HG03520 (cell line): ENCODE measurements at regions not wholly inside any gene's neighbourhood (a gene's known extent, or its start where the extent isn't known, plus 50 kb on each side); places are given as distances from the start of the nearest gene placed in this dataset.

Source experiments
- ATAC-seq: cut with Tn5 transposase; IDR thresholded peaks from one replicate; pipeline ENCODE4 v1.9.1; 2021; ENCODE audit warnings: mild to moderate bottlenecking, moderate library complexity; ENCODE audit not compliant: unreplicated experiment

DNA sequence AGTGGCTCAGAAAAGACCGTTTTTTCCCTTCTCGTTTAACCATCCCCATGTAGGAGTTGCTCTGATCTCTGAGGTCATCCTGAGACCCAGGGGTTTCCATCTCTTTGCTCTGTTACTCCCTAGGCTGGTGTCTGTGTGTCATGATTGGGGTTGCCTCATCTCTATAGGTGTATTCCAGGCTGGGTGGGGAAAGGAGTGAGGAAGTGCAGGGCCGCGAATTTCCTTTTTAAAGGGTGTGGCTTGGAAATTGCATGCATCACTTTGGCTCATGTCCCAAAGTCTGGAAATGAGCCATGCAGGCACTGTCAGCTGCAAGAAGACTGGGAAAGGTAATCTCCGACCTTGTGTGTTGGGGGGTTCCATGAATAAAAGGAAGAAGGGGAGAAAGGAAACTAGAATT, 201.9 kb downstream of the AACS start:
- no peak for ATAC-seq

DNA sequence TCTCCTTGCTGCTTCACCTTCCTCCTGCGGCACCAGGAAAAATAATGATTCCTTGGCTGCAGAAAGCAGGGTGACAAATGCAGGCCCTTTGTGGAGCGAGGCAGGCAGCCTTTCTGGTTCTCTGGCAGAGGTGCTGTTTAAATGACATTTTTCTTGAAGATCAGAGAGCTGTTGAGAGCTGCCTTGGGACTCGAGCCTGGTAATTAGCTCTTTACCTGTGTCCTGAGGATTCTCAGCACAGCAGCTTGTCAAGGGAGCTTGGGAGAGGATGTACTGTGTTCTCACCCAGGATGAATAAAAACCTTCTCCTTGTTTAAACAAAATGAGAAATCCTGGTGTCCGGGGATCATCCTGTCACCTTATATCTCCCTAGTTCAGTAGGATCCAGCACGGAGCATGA, 204.0 kb downstream of the AACS start:
- no peak for ATAC-seq

DNA sequence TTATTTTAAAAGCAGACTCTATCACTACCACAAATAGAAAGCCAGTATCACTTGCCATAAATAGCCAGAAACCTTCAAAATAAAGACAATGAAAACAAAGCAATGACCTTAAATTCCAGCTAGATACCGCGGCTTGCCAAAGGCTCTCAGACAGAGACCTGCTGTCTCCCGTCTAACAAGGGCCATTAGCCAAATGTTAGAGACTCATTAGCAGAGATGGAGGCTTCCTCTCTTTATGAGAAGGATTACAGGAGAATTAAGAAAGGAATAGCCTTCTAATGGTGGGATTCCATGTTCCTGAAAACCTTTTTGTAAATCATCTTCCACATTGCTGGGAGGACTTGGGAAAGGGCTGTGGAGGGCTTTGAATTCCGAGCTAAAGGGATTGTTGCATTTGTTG, 206.7 kb downstream of the AACS start:
- no peak for ATAC-seq

DNA sequence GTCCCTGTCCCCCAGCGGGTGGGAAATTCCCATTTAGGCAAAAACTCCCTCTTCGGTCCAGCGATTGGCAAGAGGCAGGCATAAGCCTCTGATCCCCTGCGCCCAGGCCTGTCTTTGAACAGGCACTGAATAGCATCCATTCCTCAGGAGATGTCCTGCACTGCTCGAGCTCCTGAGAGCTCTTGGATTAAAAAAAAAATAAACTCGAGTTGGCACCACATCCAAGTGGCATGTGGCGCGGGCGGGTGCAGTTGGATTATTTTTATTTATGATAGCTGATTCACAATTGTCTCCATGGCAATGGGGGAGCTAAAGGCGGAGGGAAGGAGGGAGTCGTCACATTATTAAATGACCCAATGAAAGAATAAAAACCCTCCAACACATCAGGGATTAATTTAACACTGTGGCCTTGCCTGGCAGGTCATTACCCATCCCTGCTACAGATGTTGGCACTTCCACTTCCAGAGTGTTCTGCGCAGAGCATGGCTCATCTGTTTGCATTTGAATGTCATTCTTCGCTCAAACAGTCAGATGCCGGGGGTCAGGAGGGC, 207.2 kb downstream of the AACS start:
- no peak for ATAC-seq

DNA sequence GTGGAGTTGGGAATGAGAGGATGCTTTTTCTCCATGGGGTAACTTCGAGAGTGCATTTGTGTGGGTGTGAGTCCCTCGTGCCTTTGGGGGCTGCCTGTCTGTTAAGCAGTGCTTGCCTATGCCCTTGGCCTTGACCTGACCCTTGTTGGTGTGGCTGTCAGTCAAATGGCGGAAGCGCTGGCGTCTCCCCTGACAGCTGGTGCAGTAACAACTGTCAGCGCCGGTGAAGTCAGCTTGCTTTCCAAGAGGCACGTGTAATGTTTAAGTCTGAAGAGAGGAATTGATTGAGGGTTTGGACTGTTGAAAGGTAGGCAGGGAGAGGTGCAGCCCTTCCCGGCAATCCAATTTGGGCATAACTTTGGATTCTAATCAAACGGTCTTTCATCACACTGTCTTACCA, 211.3 kb downstream of the AACS start:
- no peak for ATAC-seq

DNA sequence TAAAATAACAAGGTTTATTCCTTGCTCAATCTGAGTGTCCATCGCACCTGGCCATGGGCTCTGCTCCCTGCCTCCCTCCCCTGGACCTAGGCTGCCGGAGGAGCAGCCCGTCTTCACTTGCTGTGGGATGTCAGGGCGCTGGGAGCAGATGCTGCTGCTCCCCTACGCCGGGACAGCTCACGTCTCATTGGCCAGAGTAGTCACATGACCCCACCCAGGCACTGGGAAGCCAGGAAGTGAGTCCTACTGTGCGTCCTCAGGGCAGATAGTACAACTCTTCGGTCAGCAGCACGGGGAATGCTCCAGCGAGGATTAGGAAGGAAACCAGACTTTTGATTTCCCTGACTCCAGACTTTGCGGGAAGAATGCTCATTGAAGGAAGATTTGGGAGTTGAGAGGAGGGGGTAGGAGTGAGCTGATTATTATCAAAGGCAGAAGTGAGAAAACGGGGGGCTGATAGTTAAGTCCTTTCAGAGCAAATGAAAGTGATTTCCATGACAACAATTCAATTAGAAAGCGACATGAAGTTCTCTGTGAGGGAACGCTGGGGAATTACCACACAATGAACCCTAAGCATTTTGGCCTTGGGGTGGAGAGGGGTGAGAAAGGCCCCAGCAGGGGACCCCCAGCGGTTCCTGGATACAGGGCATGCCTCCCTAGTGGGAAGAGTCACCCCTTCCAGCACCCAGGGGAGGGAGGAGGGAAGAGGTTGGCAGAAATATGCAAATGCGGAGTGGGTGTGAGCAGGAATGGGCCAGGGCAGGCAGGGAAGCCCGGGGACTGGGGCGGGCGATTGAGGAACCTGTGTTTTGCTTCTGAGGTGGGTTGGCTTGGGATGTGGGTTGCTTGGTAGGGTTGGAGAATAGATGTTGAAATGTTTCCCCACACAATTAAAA, 215.5 kb downstream of the AACS start:
- ATAC-seq, result no peak

DNA sequence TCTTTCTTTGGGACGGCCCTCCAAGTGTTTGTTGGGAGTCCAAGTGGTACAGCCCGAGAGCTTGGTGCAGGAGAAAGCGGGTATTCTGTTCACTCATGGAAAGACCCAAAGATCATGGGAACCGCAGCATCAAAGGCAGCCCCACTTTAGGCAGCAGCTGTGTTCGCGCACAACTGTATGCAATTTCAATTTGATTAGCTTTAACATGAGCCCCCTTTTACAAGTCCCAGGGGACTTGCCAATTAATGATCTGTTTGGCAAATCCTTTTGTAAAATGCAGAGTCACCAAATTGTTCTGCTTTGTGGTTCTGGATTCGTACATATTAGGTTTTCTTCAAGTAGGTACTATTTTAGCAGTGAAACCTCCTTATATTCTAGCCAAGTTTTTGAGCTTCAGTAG, 217.7 kb downstream of the AACS start:
- no peak for ATAC-seq

DNA sequence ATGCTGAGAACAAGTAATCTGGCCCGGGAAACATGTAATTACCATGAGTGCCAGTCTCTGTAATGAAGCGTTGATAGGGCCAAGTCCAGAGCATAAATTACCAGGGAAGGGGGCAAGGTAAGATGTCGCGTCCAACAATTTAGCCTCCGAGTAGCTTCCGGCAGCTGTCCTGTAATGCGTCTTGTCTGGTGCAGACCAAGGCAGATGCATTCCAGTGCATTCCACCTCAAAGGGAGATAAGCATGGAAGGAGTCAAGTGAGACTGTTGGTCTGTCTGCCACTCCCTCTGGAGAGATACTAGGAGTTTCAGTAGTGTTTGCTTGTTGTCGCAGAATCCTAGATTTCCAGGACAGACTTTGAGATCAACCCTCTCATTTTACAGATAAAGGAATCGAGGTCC, 218.3 kb downstream of the AACS start:
- ATAC-seq, result no peak

DNA sequence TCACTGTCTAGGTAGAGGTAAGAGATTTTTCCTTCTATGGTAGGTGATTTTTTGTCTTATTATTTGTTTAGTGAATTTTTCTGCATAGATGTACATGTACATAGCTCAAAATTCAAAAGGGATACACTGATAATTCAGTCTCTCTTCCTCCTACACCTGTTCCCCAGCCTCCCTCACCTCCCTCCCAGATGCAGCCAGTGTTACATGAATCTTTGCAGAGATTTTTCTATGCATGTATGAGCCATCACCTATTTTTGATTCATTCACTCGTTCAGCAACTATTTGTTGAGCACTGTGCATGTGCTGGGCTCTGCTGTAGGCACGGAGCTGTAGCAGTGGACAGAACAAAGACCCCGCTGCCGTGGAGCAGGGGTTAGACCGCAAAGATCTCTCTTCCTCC, 218.9 kb downstream of the AACS start:
- ATAC-seq, result no peak

DNA sequence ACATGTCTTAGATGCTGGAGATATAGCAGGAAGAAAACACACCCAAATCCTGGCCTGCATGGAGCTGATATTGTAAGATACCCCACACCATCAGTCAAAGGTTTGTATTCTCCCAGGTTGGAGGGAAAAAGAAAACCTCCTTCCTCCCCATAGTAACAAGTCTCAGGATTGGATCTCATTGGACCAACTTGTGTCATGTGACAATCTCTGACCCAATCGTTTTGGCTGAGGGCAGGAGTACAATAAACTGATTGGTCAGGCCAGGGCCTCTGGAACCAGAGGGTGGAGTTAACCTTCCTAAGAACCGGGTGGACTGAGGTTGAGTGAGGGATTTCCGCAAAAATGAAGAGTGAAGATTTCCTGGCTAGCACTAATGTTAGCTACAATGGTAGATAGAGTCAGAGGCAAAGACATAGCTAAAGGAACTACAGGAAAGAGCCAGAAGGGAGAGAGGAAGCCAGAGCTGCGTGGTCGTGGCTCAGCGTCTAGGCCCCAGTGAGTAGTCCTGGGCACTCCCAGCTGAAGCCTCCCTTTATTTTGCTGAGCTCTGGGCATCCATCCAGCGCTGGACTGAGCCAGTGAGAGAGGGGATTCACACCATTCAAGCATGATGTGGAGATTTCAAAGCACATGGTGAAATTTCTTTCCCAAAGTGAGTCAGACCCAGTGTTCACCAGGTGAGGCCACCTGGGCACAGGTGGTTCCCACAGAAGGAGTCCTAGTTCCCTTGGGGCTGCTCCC, 219.9 kb downstream of the AACS start:
- ATAC-seq, result no peak

DNA sequence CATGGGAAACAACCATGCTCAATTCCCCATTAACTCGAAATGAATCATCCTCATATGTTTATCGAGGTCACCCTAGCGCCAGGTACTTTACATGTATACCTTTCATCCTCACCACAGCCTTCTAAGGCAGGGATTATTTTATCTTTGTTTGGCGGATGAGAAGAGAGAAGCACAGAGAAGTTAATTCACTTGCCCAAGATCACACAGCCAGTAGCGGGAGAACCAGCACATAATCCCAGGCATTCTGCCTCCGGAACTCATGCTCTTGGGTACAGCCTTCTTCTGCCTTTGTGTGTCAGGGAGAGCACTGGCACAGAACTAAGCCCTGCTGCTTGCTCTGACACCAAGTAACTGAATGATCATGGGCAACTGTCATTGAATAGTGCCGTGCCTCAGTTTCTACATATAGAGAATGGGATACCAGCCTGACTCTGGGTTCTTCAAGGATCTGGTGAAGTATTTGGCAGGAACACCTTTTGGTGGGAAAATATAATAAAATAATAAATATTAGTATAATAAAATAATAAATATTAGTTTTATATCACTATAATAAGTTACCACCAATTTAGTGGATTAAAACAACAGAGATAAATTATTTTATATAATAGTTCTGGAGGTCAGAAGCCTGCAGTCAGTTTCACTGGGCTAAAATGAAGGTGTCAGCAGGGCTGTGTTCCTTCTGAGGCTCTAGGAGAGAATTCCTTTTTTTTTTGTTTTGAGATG, 220.9 kb downstream of the AACS start:
- no peak for ATAC-seq

DNA sequence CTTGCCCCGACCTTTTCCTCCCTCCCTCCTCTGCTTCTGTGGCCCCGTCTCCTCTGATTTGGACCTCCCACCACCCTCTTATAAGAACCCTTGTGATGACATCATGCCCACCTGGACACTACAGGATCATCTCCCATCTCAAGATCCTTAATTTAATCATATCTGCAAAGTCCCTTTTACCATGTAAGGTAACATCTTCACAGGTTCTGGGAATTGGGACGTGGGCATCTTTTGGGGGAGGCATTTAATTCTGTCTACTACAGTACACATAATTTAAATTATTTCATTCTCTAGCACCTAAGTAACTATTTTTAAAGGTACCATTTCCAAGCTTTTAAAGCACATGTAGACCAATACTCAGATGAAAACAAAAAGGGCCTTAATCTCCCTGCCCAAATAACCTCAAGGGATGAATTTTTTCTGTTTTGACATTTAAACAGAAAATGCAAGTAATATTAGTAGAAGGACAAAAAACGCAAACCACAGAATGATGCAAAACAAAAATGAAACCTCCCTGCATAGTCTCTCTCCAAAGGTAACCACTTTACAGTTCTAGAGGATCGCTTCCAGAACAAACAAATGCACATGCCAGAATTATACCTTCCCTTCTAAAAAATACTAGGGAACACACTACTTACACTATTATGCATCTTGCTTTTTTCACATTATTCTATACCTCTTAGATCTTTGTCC, 222.1 kb downstream of the AACS start:
- ATAC-seq, result peak; percentile 68

DNA sequence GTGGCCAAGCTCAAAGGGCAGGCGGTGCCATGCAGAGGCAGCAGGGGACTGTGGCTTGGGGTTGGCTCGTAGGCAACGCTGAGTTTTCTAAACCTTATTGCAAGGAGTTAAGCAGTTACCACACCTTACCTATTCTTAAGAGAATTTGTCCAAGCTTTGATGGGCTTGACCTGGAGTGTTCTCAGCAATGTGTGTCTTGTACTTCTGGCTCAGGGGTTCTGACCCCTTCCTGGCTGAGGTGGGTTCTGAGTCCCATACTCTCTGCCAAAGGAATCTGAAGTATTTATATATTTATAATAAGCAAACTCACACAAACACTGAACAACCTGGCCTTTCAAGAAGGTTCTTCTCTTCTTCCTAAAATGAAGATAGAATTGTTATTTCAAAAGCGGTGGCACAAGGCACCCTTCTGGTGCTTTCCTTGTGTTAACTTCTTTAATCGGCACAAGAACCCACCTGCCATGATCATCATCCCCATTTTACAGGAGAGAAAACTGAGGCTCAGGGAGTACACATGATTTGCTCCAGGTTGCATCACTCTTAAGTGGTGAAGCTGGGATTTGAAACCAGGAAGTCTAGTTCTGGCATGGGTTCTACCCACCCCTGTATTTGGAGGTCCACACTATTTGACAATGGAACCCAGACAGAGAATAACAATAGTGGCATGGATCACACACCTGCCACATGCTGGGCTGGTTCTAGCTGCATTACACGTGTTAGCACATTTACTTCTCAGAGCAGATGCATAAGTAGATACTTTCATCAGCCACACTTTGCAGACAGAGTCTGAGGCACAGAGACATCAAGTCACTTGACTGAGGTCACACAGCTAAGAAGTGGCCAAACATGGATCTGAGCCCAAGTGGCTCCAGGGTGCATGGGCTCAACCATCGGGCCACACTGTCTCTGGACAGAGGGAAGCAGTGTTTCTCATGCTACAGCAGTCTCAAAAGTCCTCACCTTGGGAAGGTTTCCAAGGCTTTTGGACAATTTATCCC, 224.0 kb downstream of the AACS start:
- no peak for ATAC-seq

DNA sequence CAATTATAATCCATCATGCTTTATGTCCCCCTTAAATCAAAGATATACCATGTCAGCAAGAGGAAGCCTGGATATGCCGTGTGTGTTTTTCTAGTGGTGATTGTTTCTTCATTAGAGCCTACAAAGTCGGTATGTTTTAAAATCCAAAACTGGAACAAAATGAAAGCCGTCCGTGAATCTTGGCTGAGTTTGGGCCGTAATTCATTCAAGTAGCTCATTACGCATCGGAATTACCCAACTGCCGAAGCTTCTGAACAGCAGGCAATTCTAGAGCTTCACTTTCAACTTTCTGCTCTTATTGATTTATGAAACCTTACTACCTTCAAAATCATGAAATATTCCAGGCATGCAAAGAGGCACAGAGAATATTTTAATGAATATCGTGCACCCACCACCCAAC, 224.7 kb downstream of the AACS start:
- ATAC-seq, result no peak

DNA sequence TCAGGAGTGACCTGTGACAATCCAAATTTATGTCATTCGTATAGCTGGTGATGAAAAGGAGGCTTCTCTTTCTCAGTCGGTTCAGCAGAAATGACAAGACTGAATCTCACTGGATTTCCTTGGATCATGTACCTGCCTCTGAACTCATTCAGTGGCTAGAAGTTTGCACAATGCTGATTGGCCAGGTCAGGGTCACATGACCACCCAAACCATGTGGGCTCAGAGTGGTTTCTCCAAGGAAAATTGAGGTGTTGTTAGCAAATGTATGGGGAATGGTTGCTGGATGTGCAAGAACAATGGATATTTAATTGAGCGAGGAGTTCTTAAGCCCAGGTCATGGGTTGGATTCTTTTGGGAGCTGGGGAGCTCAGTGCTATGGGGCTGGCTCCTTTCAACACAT, 227.5 kb downstream of the AACS start:
- no peak for ATAC-seq

DNA sequence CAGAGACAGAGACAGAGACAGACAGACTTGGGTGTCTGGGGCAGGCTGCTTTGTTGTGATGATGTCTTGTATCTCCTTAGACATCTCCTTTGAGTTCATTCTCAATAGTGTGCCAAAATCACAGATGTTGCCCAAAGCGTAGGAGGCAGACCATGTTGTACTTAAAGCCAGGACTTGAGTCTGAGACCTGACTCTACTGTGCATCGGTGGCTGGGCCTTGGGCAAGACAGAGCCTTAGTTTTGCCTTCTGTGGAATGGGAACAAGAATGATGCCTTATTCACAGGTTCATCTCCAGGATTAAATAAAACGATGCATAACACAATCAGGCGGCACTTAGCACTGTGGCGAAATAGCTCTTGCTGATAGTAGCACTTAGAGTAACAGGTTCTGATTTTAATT, 230.3 kb downstream of the AACS start:
- ATAC-seq, result no peak

DNA sequence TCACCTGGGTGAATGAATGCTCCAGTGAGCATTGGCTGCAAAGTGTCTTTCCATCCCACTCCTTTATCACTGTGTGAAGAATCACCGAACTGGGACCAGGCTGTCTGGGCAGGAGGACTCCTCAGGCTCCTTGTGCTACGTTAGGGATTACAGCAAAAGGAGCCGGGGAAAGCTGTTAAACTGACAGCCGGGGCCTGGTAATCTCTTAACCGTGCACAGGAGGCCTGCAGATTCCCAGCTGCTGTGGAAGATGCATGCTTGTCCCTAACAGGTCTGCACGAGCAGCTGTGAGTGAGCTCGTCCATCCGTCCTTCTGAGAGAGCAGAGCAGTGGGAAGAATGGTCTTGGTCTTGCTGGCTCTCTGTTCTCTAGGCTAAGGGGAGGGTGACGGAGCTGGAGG, 231.5 kb downstream of the AACS start:
- no peak for ATAC-seq

DNA sequence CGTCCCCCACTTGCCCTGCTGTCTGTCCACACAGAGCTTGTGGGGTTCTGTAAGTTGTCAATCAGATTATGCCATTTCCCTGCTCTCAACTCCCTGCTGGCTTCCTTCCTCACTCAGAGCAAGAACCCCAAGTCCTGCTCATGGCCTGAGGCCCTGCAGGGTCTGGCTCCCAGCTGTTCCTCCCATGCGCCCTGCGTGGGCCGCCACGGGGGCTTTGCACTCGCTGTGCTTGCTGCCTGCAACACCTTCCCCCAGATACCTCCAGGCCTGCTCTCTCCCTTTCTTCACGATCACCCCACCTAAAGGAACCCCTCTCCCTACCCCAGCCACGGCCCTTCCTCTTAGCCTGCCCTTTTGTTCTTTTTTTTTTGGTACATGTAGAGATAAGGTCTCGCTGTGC, 234.6 kb downstream of the AACS start:
- ATAC-seq, result no peak

DNA sequence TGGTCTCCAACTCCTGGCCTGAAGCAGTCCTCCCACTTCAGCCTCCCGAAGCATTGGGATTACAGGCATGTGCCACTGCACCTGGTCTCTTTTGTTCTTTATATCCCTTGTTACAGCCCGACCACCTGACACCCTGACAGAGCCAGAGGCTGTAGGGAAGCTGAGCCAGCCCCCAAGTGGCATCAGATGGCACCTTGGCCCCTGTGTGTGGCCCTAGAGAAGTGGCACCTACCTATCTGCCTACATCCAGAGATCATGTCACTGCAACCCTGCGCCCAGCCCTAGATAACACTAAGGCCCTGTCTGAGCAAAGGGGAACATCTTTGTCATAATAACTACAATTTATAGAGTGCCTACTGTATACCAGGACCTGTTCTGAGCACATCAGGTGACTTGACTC, 235.0 kb downstream of the AACS start:
- no peak for ATAC-seq

DNA sequence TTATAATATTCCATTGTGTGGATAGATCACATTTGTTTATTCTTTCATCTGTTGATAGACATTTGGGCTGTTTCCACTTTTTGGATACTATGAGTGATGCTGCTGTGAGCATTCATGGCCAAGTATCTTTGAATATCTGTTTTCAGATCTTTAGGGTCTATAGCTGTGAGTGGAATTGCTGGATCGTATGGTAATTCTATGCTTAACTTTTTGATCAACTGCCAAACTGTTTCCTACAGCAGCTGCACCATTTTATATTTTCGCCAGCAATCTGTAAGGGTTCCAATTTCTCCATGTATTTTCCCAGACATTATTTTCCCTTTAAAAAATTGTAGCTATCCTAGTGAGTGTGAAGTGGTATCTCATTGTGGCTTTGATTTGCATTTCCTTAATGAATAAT, 238.1 kb downstream of the AACS start:
- no peak for ATAC-seq
